GM21528 (cell line): ENCODE measurements at regions not wholly inside any gene's neighbourhood (a gene's known extent, or its start where the extent isn't known, plus 50 kb on each side); places are given as distances from the start of the nearest gene placed in this dataset.

Experiments
- ATAC-seq: cut with Tn5 transposase; IDR thresholded peaks from one replicate; pipeline ENCODE4 v1.9.1; 2021; ENCODE audit warnings: mild to moderate bottlenecking, moderate library complexity; ENCODE audit not compliant: unreplicated experiment, low FRiP score

GRCh38 chr6:113631666-113632065, 225.5 kb upstream of the MARCKS start:
- ATAC-seq: no peak

GRCh38 chr6:113632220-113632864, 224.8 kb upstream of the MARCKS start:
- ATAC-seq: peak; percentile 31

- no peak for ATAC-seq
These were observed 223.5 kb upstream of the MARCKS start for GRCh38 chr6:113633638-113634037.

- ATAC-seq: peak; percentile 22
These were observed 222.6 kb upstream of the MARCKS start for GRCh38 chr6:113634352-113635163.

- ATAC-seq: no peak
These were observed 221.7 kb upstream of the MARCKS start for GRCh38 chr6:113635222-113635986.

- ATAC-seq: no peak
These were observed 220.8 kb upstream of the MARCKS start for GRCh38 chr6:113636357-113636824.

GRCh38 chr6:113640051-113640450, 217.1 kb upstream of the MARCKS start:
- ATAC-seq: no peak

GRCh38 chr6:113642001-113642713, 215.0 kb upstream of the MARCKS start:
- no peak for ATAC-seq

GRCh38 chr6:113642714-113643406, 214.3 kb upstream of the MARCKS start:
- ATAC-seq: peak; percentile 94

GRCh38 chr6:113643407-113643770, 213.8 kb upstream of the MARCKS start:
- no peak for ATAC-seq

GRCh38 chr6:113644861-113645575, 212.1 kb upstream of the MARCKS start:
- no peak for ATAC-seq

GRCh38 chr6:113645576-113645970, 211.6 kb upstream of the MARCKS start:
- no peak for ATAC-seq

GRCh38 chr6:113645986-113646385, 211.2 kb upstream of the MARCKS start:
- ATAC-seq: no peak

- no peak for ATAC-seq
These were observed 210.4 kb upstream of the MARCKS start for GRCh38 chr6:113646701-113647100.

- no peak for ATAC-seq
These were observed 209.8 kb upstream of the MARCKS start for GRCh38 chr6:113647143-113647889.

- ATAC-seq: no peak
These were observed 208.4 kb upstream of the MARCKS start for GRCh38 chr6:113648698-113649097.

GRCh38 chr6:113649276-113649675, 207.9 kb upstream of the MARCKS start:
- ATAC-seq: no peak

GRCh38 chr6:113649880-113650609, 207.1 kb upstream of the MARCKS start:
- ATAC-seq: no peak
